ENCODE measurements at regions not wholly inside any gene's neighbourhood (a gene's known extent, or its start where the extent isn't known, plus 50 kb on each side); places are given as distances from the start of the nearest gene placed in this dataset.

- Histone ChIP-seq H3K14ac (ENCODE audit: low read length) (no peak overlapping the region), H4K12ac (ENCODE audit: low read depth, low read length) (no peak overlapping the region), H3K27ac (ENCODE audit: low read depth, low read length) (no peak overlapping the region), H3K4me1 (ENCODE audit: control insufficient read depth in 1 of 2, insufficient read depth in 2 of 2, low read length in 2 of 2) (no peaks in the 10 kb centered on the region), H3K23ac (ENCODE audit: low read length) (no peak overlapping the region), H3K4me3 (ENCODE audit: low read depth, low read length) (no peak overlapping the region), H2AK5ac (ENCODE audit: low read length) (no peak overlapping the region), H3K27me3 (ENCODE audit: insufficient read depth, low read length) (no peaks in the 10 kb centered on the region), H3K79me1 (ENCODE audit: low read length) (no peaks in the 10 kb centered on the region), H3K4me2 (ENCODE audit: low read length) (no peak overlapping the region), H3K36me3 (ENCODE audit: control insufficient read depth in 1 of 2, insufficient read depth in 2 of 2, low read length in 2 of 2) (no peaks in the 10 kb centered on the region), H4K8ac (ENCODE audit: low read depth, low read length) (no peak overlapping the region), H2BK5ac (ENCODE audit: low read depth, low read length, poor library complexity) (no peak overlapping the region), H3K79me2 (ENCODE audit: control insufficient read depth, insufficient read depth, low read length, poor library complexity) (no peaks in the 10 kb centered on the region), H4K91ac (ENCODE audit: low read depth, low read length) (no peak overlapping the region), H3K9ac (ENCODE audit: low read length) (no peak overlapping the region), H2BK12ac (ENCODE audit: low read length) (no peak overlapping the region), H2BK120ac (ENCODE audit: insufficient read depth, low read length, poor library complexity) (no peak overlapping the region), H3K4ac (ENCODE audit: low read depth, low read length) (no peak overlapping the region), H2AFZ (ENCODE audit: insufficient read depth, low read length, poor library complexity) (no peak overlapping the region), H3K9me3 (ENCODE audit: insufficient read depth, low read depth, low read length) (no peaks in the 10 kb centered on the region), H3K18ac (ENCODE audit: low read length) (no peak overlapping the region)
- no CpG with 5 or more reads among the region's 4 CpGs for WGBS (ENCODE audit: extremely low coverage, insufficient coverage, insufficient read length)
- no peak for DNase-seq
Observed at GRCh38 chr5:96597438-96598020, 64.6 kb upstream of the CAST start.

GRCh38 chr5:96601200-96601599 is 61.0 kb upstream of the CAST start:
- no peaks in the 10 kb centered on the region for H3K79me1 ChIP-seq (ENCODE audit: low read length)
- H2BK120ac ChIP-seq (ENCODE audit: insufficient read depth, low read length, poor library complexity) = no peak overlapping the region
- H3K27ac ChIP-seq (ENCODE audit: low read depth, low read length) = no peak overlapping the region
- DNase-seq = no peak
- no peak overlapping the region for H3K9ac ChIP-seq (ENCODE audit: low read length)
- H4K12ac ChIP-seq (ENCODE audit: low read depth, low read length) = no peak overlapping the region
- H3K4me1 ChIP-seq (ENCODE audit: control insufficient read depth in 1 of 2, insufficient read depth in 2 of 2, low read length in 2 of 2) = peaks cover 0 to 4% of the 10 kb centered on the region in 2 experiments
- no peaks in the 10 kb centered on the region for H3K9me3 ChIP-seq (ENCODE audit: insufficient read depth, low read depth, low read length)
- H4K8ac ChIP-seq (ENCODE audit: low read depth, low read length) = no peak overlapping the region
- no peak overlapping the region for H4K91ac ChIP-seq (ENCODE audit: low read depth, low read length)
- no peaks in the 10 kb centered on the region for H3K79me2 ChIP-seq (ENCODE audit: control insufficient read depth, insufficient read depth, low read length, poor library complexity)
- H2BK5ac ChIP-seq (ENCODE audit: low read depth, low read length, poor library complexity) = no peak overlapping the region
- H3K4me2 ChIP-seq (ENCODE audit: low read length) = no peak overlapping the region
- no CpG with 5 or more reads among the region's 5 CpGs for WGBS (ENCODE audit: extremely low coverage, insufficient coverage, insufficient read length)
- H3K36me3 ChIP-seq (ENCODE audit: control insufficient read depth in 1 of 2, insufficient read depth in 2 of 2, low read length in 2 of 2) = no peaks in the 10 kb centered on the region
- no peak overlapping the region for H3K18ac ChIP-seq (ENCODE audit: low read length)
- H3K4me3 ChIP-seq (ENCODE audit: low read depth, low read length) = no peak overlapping the region
- no peak overlapping the region for H3K14ac ChIP-seq (ENCODE audit: low read length)
- no peak overlapping the region for H2AFZ ChIP-seq (ENCODE audit: insufficient read depth, low read length, poor library complexity)
- H2AK5ac ChIP-seq (ENCODE audit: low read length) = no peak overlapping the region
- H2BK12ac ChIP-seq (ENCODE audit: low read length) = no peak overlapping the region
- no peak overlapping the region for H3K23ac ChIP-seq (ENCODE audit: low read length)
- no peaks in the 10 kb centered on the region for H3K27me3 ChIP-seq (ENCODE audit: insufficient read depth, low read length)
- no peak overlapping the region for H3K4ac ChIP-seq (ENCODE audit: low read depth, low read length)

- H2BK12ac ChIP-seq (ENCODE audit: low read length) = no peak overlapping the region
- WGBS (ENCODE audit: extremely low coverage, insufficient coverage, insufficient read length) = no CpG with 5 or more reads among the region's 4 CpGs
- peaks cover 0 to 4% of the 10 kb centered on the region in 2 experiments for H3K4me1 ChIP-seq (ENCODE audit: control insufficient read depth in 1 of 2, insufficient read depth in 2 of 2, low read length in 2 of 2)
- no peak overlapping the region for H2BK120ac ChIP-seq (ENCODE audit: insufficient read depth, low read length, poor library complexity)
- no peak overlapping the region for H3K9ac ChIP-seq (ENCODE audit: low read length)
- no peak overlapping the region for H2BK5ac ChIP-seq (ENCODE audit: low read depth, low read length, poor library complexity)
- H2AK5ac ChIP-seq (ENCODE audit: low read length) = no peak overlapping the region
- H3K23ac ChIP-seq (ENCODE audit: low read length) = no peak overlapping the region
- no peak overlapping the region for H4K91ac ChIP-seq (ENCODE audit: low read depth, low read length)
- no peaks in the 10 kb centered on the region for H3K36me3 ChIP-seq (ENCODE audit: control insufficient read depth in 1 of 2, insufficient read depth in 2 of 2, low read length in 2 of 2)
- no peak overlapping the region for H4K12ac ChIP-seq (ENCODE audit: low read depth, low read length)
- peak; percentile 54 to 90 for DNase-seq
- H2AFZ ChIP-seq (ENCODE audit: insufficient read depth, low read length, poor library complexity) = no peak overlapping the region
- H3K18ac ChIP-seq (ENCODE audit: low read length) = no peak overlapping the region
- no peaks in the 10 kb centered on the region for H3K79me2 ChIP-seq (ENCODE audit: control insufficient read depth, insufficient read depth, low read length, poor library complexity)
- no peak overlapping the region for H3K14ac ChIP-seq (ENCODE audit: low read length)
- no peaks in the 10 kb centered on the region for H3K9me3 ChIP-seq (ENCODE audit: insufficient read depth, low read depth, low read length)
- H3K4ac ChIP-seq (ENCODE audit: low read depth, low read length) = no peak overlapping the region
- no peaks in the 10 kb centered on the region for H3K27me3 ChIP-seq (ENCODE audit: insufficient read depth, low read length)
- no peak overlapping the region for H3K27ac ChIP-seq (ENCODE audit: low read depth, low read length)
- no peaks in the 10 kb centered on the region for H3K79me1 ChIP-seq (ENCODE audit: low read length)
- no peak overlapping the region for H3K4me2 ChIP-seq (ENCODE audit: low read length)
- no peak overlapping the region for H4K8ac ChIP-seq (ENCODE audit: low read depth, low read length)
- H3K4me3 ChIP-seq (ENCODE audit: low read depth, low read length) = no peak overlapping the region
Observed at GRCh38 chr5:96601715-96602244, 60.4 kb upstream of the CAST start.

- Histone ChIP-seq H3K79me2 (ENCODE audit: control insufficient read depth, insufficient read depth, low read length, poor library complexity) (no peaks in the 10 kb centered on the region), H3K27me3 (ENCODE audit: insufficient read depth, low read length) (no peaks in the 10 kb centered on the region), H3K9ac (ENCODE audit: low read length) (no peak overlapping the region), H3K4ac (ENCODE audit: low read depth, low read length) (no peak overlapping the region), H3K27ac (ENCODE audit: low read depth, low read length) (no peak overlapping the region), H3K23ac (ENCODE audit: low read length) (no peak overlapping the region), H3K36me3 (ENCODE audit: control insufficient read depth in 1 of 2, insufficient read depth in 2 of 2, low read length in 2 of 2) (no peaks in the 10 kb centered on the region), H3K4me1 (ENCODE audit: control insufficient read depth in 1 of 2, insufficient read depth in 2 of 2, low read length in 2 of 2) (peaks cover 0 to 4% of the 10 kb centered on the region in 2 experiments), H2BK5ac (ENCODE audit: low read depth, low read length, poor library complexity) (no peak overlapping the region), H4K91ac (ENCODE audit: low read depth, low read length) (no peak overlapping the region), H3K14ac (ENCODE audit: low read length) (no peak overlapping the region), H4K12ac (ENCODE audit: low read depth, low read length) (no peak overlapping the region), H2AK5ac (ENCODE audit: low read length) (no peak overlapping the region), H3K9me3 (ENCODE audit: insufficient read depth, low read depth, low read length) (no peaks in the 10 kb centered on the region), H2BK12ac (ENCODE audit: low read length) (no peak overlapping the region), H3K18ac (ENCODE audit: low read length) (no peak overlapping the region), H3K4me2 (ENCODE audit: low read length) (no peak overlapping the region), H3K79me1 (ENCODE audit: low read length) (no peaks in the 10 kb centered on the region), H3K4me3 (ENCODE audit: low read depth, low read length) (no peak overlapping the region), H2BK120ac (ENCODE audit: insufficient read depth, low read length, poor library complexity) (no peak overlapping the region), H4K8ac (ENCODE audit: low read depth, low read length) (no peak overlapping the region), H2AFZ (ENCODE audit: insufficient read depth, low read length, poor library complexity) (no peak overlapping the region)
- no CpG with 5 or more reads among the region's 4 CpGs for WGBS (ENCODE audit: extremely low coverage, insufficient coverage, insufficient read length)
- no peak for DNase-seq
Observed at GRCh38 chr5:96602776-96603175, 59.4 kb upstream of the CAST start.
